Astrocyte (in vitro differentiated cells and primary cell): ENCODE measurements at regions not wholly inside any gene's neighbourhood (a gene's known extent, or its start where the extent isn't known, plus 50 kb on each side); places are given as distances from the start of the nearest gene placed in this dataset.

Source experiments
- DNase-seq: peaks from one replicate; pipeline ENCODE4 v3.0.0-alpha.2; 2010; ENCODE audit warnings: low read depth
- FAIRE-seq: peaks from 2 replicates; lab custom pipeline; 2011; peaks lifted over from hg19 to GRCh38; lab: Jason Lieb, UNC
- H2AFZ ChIP-seq: 2 replicates; pipeline ENCODE4 v1.6.0; 2012; ENCODE audit warnings: low read depth, low read length, inconsistent platforms
- H3K27ac ChIP-seq: 2 replicates; pipeline ENCODE4 v1.5.1; 2011; ENCODE audit warnings: low read depth, low read length, inconsistent platforms
- H3K27me3 ChIP-seq: 2 replicates; pipeline ENCODE4 v1.6.0; 2011; ENCODE audit warnings: low read length, inconsistent platforms; ENCODE audit not compliant: insufficient read depth
- H3K36me3 ChIP-seq: 2 replicates; pipeline ENCODE4 v1.5.1; 2011; ENCODE audit warnings: low read length, inconsistent platforms; ENCODE audit not compliant: insufficient read depth
- H3K4me1 ChIP-seq: 2 replicates; pipeline ENCODE4 v1.5.1; 2011; ENCODE audit warnings: low read length, inconsistent platforms; ENCODE audit not compliant: insufficient read depth
- H3K4me2 ChIP-seq: 2 replicates; pipeline ENCODE4 v1.6.0; 2012; ENCODE audit warnings: low read length, inconsistent platforms
- H3K4me3 ChIP-seq: 2 replicates; pipeline ENCODE4 v1.5.1; 2011; ENCODE audit warnings: low read depth, mild to moderate bottlenecking, low read length, inconsistent platforms; ENCODE audit not compliant: insufficient read depth
- H3K79me2 ChIP-seq: 2 replicates; pipeline ENCODE4 v1.6.0; 2012; ENCODE audit warnings: mild to moderate bottlenecking, low read length, inconsistent platforms; ENCODE audit not compliant: insufficient read depth
- H3K9ac ChIP-seq: 2 replicates; pipeline ENCODE4 v1.6.0; 2012; ENCODE audit warnings: mild to moderate bottlenecking, low read length, inconsistent platforms
- H3K9me3 ChIP-seq: 2 replicates; pipeline ENCODE4 v1.5.1; 2012; ENCODE audit warnings: low read depth, mild to moderate bottlenecking, low read length, inconsistent platforms; ENCODE audit not compliant: insufficient read depth
- H4K20me1 ChIP-seq: 2 replicates; pipeline ENCODE4 v1.6.0; 2012; ENCODE audit warnings: low read length, inconsistent platforms; ENCODE audit not compliant: insufficient read depth
- H3K27ac Mint-ChIP-seq: one replicate; pipeline ENCODE4 v1.8.0; 2021; ENCODE audit warnings: mild to moderate bottlenecking, mixed read lengths; ENCODE audit not compliant: unreplicated experiment
- H3K27me3 Mint-ChIP-seq: one replicate; pipeline ENCODE4 v1.8.0; 2021; ENCODE audit warnings: low read depth, mixed read lengths; ENCODE audit not compliant: unreplicated experiment
- H3K36me3 Mint-ChIP-seq: one replicate; pipeline ENCODE4 v1.8.0; 2021; ENCODE audit warnings: low read depth, mixed read lengths; ENCODE audit not compliant: unreplicated experiment
- H3K4me1 Mint-ChIP-seq: one replicate; pipeline ENCODE4 v1.8.0; 2021; ENCODE audit warnings: low read depth, mixed read lengths; ENCODE audit not compliant: unreplicated experiment
- H3K4me3 Mint-ChIP-seq: one replicate; pipeline ENCODE4 v1.8.0; 2021; ENCODE audit warnings: mild to moderate bottlenecking, moderate library complexity, mixed read lengths; ENCODE audit not compliant: unreplicated experiment
- H3K9me3 Mint-ChIP-seq: one replicate; pipeline ENCODE4 v1.8.0; 2021; ENCODE audit warnings: mild to moderate bottlenecking, mixed read lengths; ENCODE audit not compliant: unreplicated experiment
- EZH2 ChIP-seq: IDR thresholded peaks from 2 replicates; pipeline ENCODE4 v1.6.1; 2012; ENCODE audit warnings: mild to moderate bottlenecking, low read length, inconsistent platforms; ENCODE audit not compliant: insufficient read depth
- TF ChIP-seq, protein P1 (sequence below): IDR thresholded peaks from 2 replicates; pipeline ENCODE4 v1.5.1; 2011; ENCODE audit warnings: low read depth, mild to moderate bottlenecking, inconsistent platforms, low read length, moderate library complexity; ENCODE audit not compliant: insufficient read depth

DNA sequence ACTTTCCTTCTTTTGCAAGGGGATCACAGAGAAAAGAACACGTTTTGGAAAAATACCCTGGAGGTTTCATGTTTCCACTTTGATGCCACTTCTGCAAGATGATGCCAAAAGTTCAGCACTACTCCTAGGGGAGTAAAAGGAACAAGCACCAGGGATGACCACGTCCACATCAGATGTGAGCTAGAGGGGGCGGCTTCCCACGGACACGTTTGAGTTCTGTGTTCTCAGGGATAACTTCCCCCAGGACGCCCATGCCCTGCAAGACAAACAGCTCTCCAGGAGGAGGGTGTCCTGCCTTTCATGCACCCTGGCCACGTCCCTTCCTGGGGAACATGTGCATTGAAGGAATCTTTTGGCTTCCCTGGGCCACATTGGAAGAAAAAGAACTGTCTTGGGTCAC is 66.6 kb upstream of the TRIO start:
- Histone ChIP-seq H3K27ac (no peak overlapping the region), H3K27me3 (no peaks in the 10 kb centered on the region), H3K79me2 (no peaks in the 10 kb centered on the region), H3K4me2 (no peak overlapping the region), H3K4me1 (no peaks in the 10 kb centered on the region), H3K4me3 (no peak overlapping the region), H2AFZ (no peak overlapping the region), H3K9me3 (no peaks in the 10 kb centered on the region), H3K9ac (no peak overlapping the region), H4K20me1 (no peaks in the 10 kb centered on the region), H3K36me3 (no peaks in the 10 kb centered on the region)
- no peaks in the 10 kb centered on the region for H3K9me3 Mint-ChIP-seq
- H3K27me3 Mint-ChIP-seq: peaks cover 6% of the 10 kb centered on the region
- DNase-seq (no peak), FAIRE-seq (no peak)
- TF ChIP-seq EZH2: no peak
- TF ChIP-seq, protein P1, sequence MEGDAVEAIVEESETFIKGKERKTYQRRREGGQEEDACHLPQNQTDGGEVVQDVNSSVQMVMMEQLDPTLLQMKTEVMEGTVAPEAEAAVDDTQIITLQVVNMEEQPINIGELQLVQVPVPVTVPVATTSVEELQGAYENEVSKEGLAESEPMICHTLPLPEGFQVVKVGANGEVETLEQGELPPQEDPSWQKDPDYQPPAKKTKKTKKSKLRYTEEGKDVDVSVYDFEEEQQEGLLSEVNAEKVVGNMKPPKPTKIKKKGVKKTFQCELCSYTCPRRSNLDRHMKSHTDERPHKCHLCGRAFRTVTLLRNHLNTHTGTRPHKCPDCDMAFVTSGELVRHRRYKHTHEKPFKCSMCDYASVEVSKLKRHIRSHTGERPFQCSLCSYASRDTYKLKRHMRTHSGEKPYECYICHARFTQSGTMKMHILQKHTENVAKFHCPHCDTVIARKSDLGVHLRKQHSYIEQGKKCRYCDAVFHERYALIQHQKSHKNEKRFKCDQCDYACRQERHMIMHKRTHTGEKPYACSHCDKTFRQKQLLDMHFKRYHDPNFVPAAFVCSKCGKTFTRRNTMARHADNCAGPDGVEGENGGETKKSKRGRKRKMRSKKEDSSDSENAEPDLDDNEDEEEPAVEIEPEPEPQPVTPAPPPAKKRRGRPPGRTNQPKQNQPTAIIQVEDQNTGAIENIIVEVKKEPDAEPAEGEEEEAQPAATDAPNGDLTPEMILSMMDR: no peak
- H3K4me3 Mint-ChIP-seq: no peak overlapping the region
- peaks cover 3% of the 10 kb centered on the region for H3K36me3 Mint-ChIP-seq
- H3K27ac Mint-ChIP-seq: no peak overlapping the region
- peaks cover 6% of the 10 kb centered on the region for H3K4me1 Mint-ChIP-seq

DNA sequence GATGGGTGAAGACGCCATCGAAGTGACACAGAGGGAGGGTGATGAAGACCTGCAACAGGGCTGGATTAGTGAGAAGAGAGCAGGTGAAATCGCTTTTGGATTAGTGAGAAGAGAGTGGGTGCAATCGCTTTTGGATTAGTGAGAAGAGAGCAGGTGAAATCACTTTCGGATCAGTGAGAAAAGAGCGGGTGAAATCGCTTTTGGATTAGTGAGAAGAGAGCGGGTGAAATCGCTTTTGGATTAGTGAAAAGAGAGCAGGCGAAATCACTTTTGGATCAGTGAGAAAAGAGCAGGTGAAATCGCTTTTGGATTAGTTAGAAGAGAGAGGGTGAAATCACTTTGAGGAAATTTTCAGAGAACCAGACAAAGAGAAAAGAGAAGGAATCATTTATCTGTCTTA is 67.2 kb upstream of the TRIO start:
- Mint-ChIP-seq H3K4me1 (peaks cover 12% of the 10 kb centered on the region), H3K9me3 (no peaks in the 10 kb centered on the region), H3K27ac (no peak overlapping the region), H3K27me3 (peaks cover 6% of the 10 kb centered on the region), H3K36me3 (peaks cover 3% of the 10 kb centered on the region), H3K4me3 (no peak overlapping the region)
- H3K4me3 ChIP-seq: no peak overlapping the region
- no peaks in the 10 kb centered on the region for H3K9me3 ChIP-seq
- no peak overlapping the region for H3K9ac ChIP-seq
- no peaks in the 10 kb centered on the region for H3K79me2 ChIP-seq
- DNase-seq: no peak
- H3K4me1 ChIP-seq: no peaks in the 10 kb centered on the region
- no peak for FAIRE-seq
- H3K27me3 ChIP-seq: no peaks in the 10 kb centered on the region
- H3K36me3 ChIP-seq: no peaks in the 10 kb centered on the region
- TF ChIP-seq, protein P1: no peak
- H2AFZ ChIP-seq: no peak overlapping the region
- H3K27ac ChIP-seq: no peak overlapping the region
- no peak overlapping the region for H3K4me2 ChIP-seq
- H4K20me1 ChIP-seq: no peaks in the 10 kb centered on the region

DNA sequence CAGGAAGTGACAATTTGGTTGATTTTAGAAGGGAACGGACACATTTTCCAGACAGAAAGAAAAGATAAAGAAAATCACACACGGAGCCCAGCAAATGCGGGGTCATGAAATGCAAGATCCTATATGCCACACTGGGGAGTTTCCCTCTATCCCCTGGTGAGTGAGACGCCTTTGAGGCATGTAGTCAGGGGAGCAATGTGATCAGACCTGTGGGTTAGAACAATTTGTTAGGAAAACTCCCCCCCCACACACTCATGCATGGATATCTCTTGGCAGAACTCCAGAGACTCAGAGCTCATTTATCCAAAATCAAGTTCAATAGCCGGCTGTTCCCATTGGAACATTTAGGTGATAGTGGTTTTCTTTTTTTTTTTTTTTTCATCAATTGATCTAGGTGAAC is 71.7 kb upstream of the TRIO start:
- H3K27me3 Mint-ChIP-seq: peaks cover 5% of the 10 kb centered on the region
- Histone ChIP-seq H3K4me2 (no peak overlapping the region), H3K27ac (no peak overlapping the region), H3K4me3 (no peak overlapping the region), H3K36me3 (no peaks in the 10 kb centered on the region), H3K9me3 (no peaks in the 10 kb centered on the region), H3K9ac (no peak overlapping the region), H4K20me1 (no peaks in the 10 kb centered on the region), H3K79me2 (no peaks in the 10 kb centered on the region), H2AFZ (no peak overlapping the region), H3K4me1 (no peaks in the 10 kb centered on the region), H3K27me3 (no peaks in the 10 kb centered on the region)
- TF ChIP-seq, protein P1: no peak
- no peak for TF ChIP-seq EZH2
- peaks cover 2% of the 10 kb centered on the region for H3K36me3 Mint-ChIP-seq
- no peak overlapping the region for H3K4me3 Mint-ChIP-seq
- peaks cover 21% of the 10 kb centered on the region for H3K4me1 Mint-ChIP-seq
- peak overlapping the region; percentile 80 for H3K27ac Mint-ChIP-seq
- DNase-seq (peak; percentile 44), FAIRE-seq (no peak)
- no peaks in the 10 kb centered on the region for H3K9me3 Mint-ChIP-seq
